MM.1S (cell line): ENCODE measurements at regions not wholly inside any gene's neighbourhood (a gene's known extent, or its start where the extent isn't known, plus 50 kb on each side); places are given as distances from the start of the nearest gene placed in this dataset.

Experiments used
- DNase-seq: peaks from one replicate; pipeline ENCODE4 v3.0.0-alpha.2; 2015
- H2AFZ ChIP-seq: fragments of 300-600 bp; sonication (generic); 2 replicates; pipeline ENCODE4 v1.6.0; 2016; ENCODE audit warnings: antibody characterized with exemption, low read length
- H3F3A ChIP-seq: fragments of 300-600 bp; sonication (generic); 2 replicates; pipeline ENCODE4 v1.6.1; 2016; ENCODE audit warnings: mild to moderate bottlenecking, antibody characterized with exemption, low read length, moderate library complexity, mixed read lengths; ENCODE audit not compliant: insufficient read depth
- H3K27ac ChIP-seq: fragments of 300-600 bp; sonication (generic); 2 replicates; pipeline ENCODE4 v1.5.1; 2016; ENCODE audit warnings: mild to moderate bottlenecking, low read length
- H3K27me3 ChIP-seq: fragments of 300-600 bp; sonication (generic); replicated peaks from 2 replicates; pipeline ENCODE4 v1.6.0; 2016; ENCODE audit warnings: low read length; ENCODE audit not compliant: insufficient read depth
- H3K36me3 ChIP-seq: fragments of 300-600 bp; sonication (generic); replicated peaks from 2 replicates; pipeline ENCODE4 v1.6.1; 2016; ENCODE audit warnings: mild to moderate bottlenecking, low read length, mixed read lengths; ENCODE audit not compliant: insufficient read depth
- H3K4me1 ChIP-seq: fragments of 300-600 bp; sonication (generic); 2 replicates; pipeline ENCODE4 v1.6.1; 2016; ENCODE audit warnings: low read length, mixed read lengths
- H3K4me2 ChIP-seq: fragments of 300-600 bp; sonication (generic); 2 replicates; pipeline ENCODE4 v1.6.0; 2016; ENCODE audit warnings: low read depth, low read length
- H3K4me3 ChIP-seq: fragments of 300-600 bp; sonication (generic); 2 replicates; pipeline ENCODE4 v1.5.1; 2016; ENCODE audit warnings: low read length, mixed read lengths
- H3K79me2 ChIP-seq: fragments of 300-600 bp; sonication (generic); 2 replicates; pipeline ENCODE4 v1.6.1; 2016; ENCODE audit warnings: mixed run types, low read length, mixed read lengths
- H3K9ac ChIP-seq: fragments of 300-600 bp; sonication (generic); 2 replicates; pipeline ENCODE4 v1.6.1; 2016; ENCODE audit warnings: low read length, mixed read lengths
- H3K9me2 ChIP-seq: fragments of 300-600 bp; sonication (generic); replicated peaks from 2 replicates; pipeline ENCODE4 v1.6.1; 2016; ENCODE audit warnings: mild to moderate bottlenecking, low read length, mixed read lengths; ENCODE audit not compliant: insufficient read depth
- H3K9me3 ChIP-seq: fragments of 300-600 bp; sonication (generic); replicated peaks from 2 replicates; pipeline ENCODE4 v1.6.1; 2016; ENCODE audit warnings: mild to moderate bottlenecking, low read length, mixed read lengths; ENCODE audit not compliant: insufficient read depth
- H4K20me1 ChIP-seq: fragments of 300-600 bp; sonication (generic); 2 replicates; pipeline ENCODE4 v1.6.1; 2016; ENCODE audit warnings: mild to moderate bottlenecking, low read length, moderate library complexity, mixed read lengths; ENCODE audit not compliant: insufficient read depth
- EZH2 ChIP-seq: fragments of 300-600 bp; sonication (generic); optimal IDR thresholded peaks from 2 replicates; pipeline ENCODE3; 2017; ENCODE audit warnings: low read depth, mild to moderate bottlenecking, antibody characterized with exemption, low read length, mixed read lengths
- EZH2phosphoT487 ChIP-seq: fragments of 300-600 bp; sonication (generic); IDR thresholded peaks from 2 replicates; pipeline ENCODE4 v1.6.1; 2018; ENCODE audit warnings: antibody characterized with exemption, low read length
- TF ChIP-seq, protein P1 (sequence below): fragments of 300-600 bp; sonication (generic); IDR thresholded peaks from 2 replicates; pipeline ENCODE4 v1.5.1; 2016; ENCODE audit warnings: antibody characterized with exemption, low read length, mixed read lengths

DNA sequence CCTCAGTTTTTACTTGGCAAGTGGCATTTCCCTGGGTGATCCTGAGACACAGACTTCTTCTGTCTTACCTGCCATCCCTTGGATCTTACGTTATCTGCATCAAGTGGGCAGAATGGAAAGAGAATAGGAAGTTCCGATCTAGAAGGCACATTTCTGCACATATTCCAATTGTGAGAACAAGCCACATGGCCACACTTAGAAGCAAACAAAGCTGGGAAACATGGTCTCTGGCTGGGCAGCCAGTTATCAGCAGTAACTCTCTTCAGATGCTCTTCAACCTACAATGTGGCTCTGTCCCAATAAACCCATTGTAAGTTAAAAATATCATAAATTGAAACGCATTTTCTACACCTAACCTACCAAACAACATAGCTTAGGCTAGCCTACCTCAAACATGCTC, 67.3 kb upstream of the CCN6 start:
- H3K4me1 ChIP-seq: peaks cover 11% of the 10 kb centered on the region; the same call in 1 of the 2 replicates
- H3K79me2 ChIP-seq: no peaks in the 10 kb centered on the region
- no peak overlapping the region for H2AFZ ChIP-seq
- no peaks in the 10 kb centered on the region for H3F3A ChIP-seq
- TF ChIP-seq, protein P1, sequence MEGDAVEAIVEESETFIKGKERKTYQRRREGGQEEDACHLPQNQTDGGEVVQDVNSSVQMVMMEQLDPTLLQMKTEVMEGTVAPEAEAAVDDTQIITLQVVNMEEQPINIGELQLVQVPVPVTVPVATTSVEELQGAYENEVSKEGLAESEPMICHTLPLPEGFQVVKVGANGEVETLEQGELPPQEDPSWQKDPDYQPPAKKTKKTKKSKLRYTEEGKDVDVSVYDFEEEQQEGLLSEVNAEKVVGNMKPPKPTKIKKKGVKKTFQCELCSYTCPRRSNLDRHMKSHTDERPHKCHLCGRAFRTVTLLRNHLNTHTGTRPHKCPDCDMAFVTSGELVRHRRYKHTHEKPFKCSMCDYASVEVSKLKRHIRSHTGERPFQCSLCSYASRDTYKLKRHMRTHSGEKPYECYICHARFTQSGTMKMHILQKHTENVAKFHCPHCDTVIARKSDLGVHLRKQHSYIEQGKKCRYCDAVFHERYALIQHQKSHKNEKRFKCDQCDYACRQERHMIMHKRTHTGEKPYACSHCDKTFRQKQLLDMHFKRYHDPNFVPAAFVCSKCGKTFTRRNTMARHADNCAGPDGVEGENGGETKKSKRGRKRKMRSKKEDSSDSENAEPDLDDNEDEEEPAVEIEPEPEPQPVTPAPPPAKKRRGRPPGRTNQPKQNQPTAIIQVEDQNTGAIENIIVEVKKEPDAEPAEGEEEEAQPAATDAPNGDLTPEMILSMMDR: no peak
- no peak for TF ChIP-seq EZH2
- no peak for DNase-seq
- H3K36me3 ChIP-seq: no peaks in the 10 kb centered on the region
- H3K9ac ChIP-seq: no peak overlapping the region
- H3K4me2 ChIP-seq: no peak overlapping the region
- H3K9me2 ChIP-seq: no peaks in the 10 kb centered on the region
- no peak overlapping the region for H3K27ac ChIP-seq
- no peak overlapping the region for H3K4me3 ChIP-seq
- no peaks in the 10 kb centered on the region for H3K9me3 ChIP-seq
- H3K27me3 ChIP-seq: no peaks in the 10 kb centered on the region
- H4K20me1 ChIP-seq: no peaks in the 10 kb centered on the region

DNA sequence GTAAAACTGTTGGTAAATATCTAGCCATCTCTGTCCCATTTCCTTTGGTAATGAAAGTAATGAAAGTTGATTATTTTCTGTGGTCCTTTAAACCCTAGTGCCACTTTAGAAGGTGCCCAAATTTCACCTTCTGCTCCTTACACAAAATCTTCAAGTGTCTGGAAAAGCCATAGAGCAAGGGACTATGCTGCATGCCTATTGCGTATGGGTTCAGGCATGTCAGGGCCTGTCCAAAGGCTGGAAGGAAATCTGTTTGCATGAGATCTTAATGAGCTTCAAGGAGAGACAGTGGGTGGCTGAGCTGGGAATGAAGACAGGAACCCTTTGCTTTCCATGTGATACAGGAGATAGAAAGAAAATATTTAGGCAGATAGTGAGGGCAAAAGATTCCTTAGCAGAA, 66.6 kb upstream of the CCN6 start:
- no peak overlapping the region for H3K9ac ChIP-seq
- DNase-seq: no peak
- no peak overlapping the region for H3K4me3 ChIP-seq
- no peaks in the 10 kb centered on the region for H3F3A ChIP-seq
- no peaks in the 10 kb centered on the region for H3K9me2 ChIP-seq
- H3K27me3 ChIP-seq: no peaks in the 10 kb centered on the region
- no peaks in the 10 kb centered on the region for H4K20me1 ChIP-seq
- TF ChIP-seq, protein P1: no peak
- no peak for TF ChIP-seq EZH2
- TF ChIP-seq EZH2phosphoT487: no peak
- H3K9me3 ChIP-seq: no peaks in the 10 kb centered on the region
- no peak overlapping the region for H2AFZ ChIP-seq
- no peak overlapping the region for H3K4me2 ChIP-seq
- no peaks in the 10 kb centered on the region for H3K36me3 ChIP-seq
- peaks cover 11% of the 10 kb centered on the region; the same call in 1 of the 2 replicates for H3K4me1 ChIP-seq
- H3K79me2 ChIP-seq: no peaks in the 10 kb centered on the region
- H3K27ac ChIP-seq: no peak overlapping the region

DNA sequence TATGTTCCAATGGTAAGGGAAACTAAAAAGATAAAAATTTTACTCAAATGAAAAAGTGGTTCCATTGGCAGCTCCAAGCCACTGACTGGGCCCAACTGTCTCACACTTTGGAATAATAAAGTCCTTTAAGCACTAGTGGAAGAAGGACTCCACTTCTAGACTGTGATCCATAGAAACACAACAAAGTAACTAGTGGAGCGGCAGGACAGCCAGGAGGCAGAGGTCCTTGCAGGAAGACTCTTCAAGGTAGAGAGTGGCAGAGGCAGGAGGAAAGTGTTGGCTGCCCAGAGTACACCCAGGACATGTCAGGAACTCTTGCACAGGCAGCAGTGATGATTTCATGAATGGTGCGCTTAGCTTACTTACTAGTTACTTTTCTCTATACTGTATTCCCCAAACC, 65.0 kb upstream of the CCN6 start:
- Histone ChIP-seq H3K9me2 (no peaks in the 10 kb centered on the region), H3K27ac (no peak overlapping the region), H3K9me3 (no peaks in the 10 kb centered on the region), H2AFZ (no peak overlapping the region), H3K4me2 (no peak overlapping the region), H3K9ac (no peak overlapping the region), H3K36me3 (no peaks in the 10 kb centered on the region), H3K4me3 (no peak overlapping the region), H3K79me2 (no peaks in the 10 kb centered on the region), H4K20me1 (no peaks in the 10 kb centered on the region), H3F3A (no peaks in the 10 kb centered on the region), H3K4me1 (peaks cover 17% of the 10 kb centered on the region; the same call in 1 of the 2 replicates), H3K27me3 (no peaks in the 10 kb centered on the region)
- TF ChIP-seq EZH2 (no peak), EZH2phosphoT487 (no peak)
- TF ChIP-seq, protein P1: no peak
- DNase-seq: no peak
